ENCODE measurements at regions not wholly inside any gene's neighbourhood (a gene's known extent, or its start where the extent isn't known, plus 50 kb on each side); places are given as distances from the start of the nearest gene placed in this dataset.

- Histone ChIP-seq H3K27ac (ENCODE audit: low read depth in 2 of 2, low read length in 1 of 2) (no peak overlapping the region), H3K4me2 (no peak overlapping the region), H3K79me2 (ENCODE audit: insufficient read depth) (no peaks in the 10 kb centered on the region), H3K9me3 (no peaks in the 10 kb centered on the region), H2AFZ (ENCODE audit: low read depth) (no peak overlapping the region), H3K36me3 (replicated peaks in 1 of 2; ENCODE audit: control insufficient read depth in 1 of 2, insufficient read depth in 2 of 2, low read length in 1 of 2) (no peaks in the 10 kb centered on the region), H4K20me1 (ENCODE audit: insufficient read depth) (no peaks in the 10 kb centered on the region), H3K9me2 (no peaks in the 10 kb centered on the region), H3K4me1 (ENCODE audit: control insufficient read depth in 1 of 2, insufficient read depth in 2 of 2, low read depth in 1 of 2, low read length in 1 of 2) (no peaks in the 10 kb centered on the region; a peak in 1 of 4 replicates), H3K27me3 (ENCODE audit: insufficient read depth) (no peaks in the 10 kb centered on the region), H3K4me3 (ENCODE audit: low read depth in 2 of 2, low read length in 1 of 2) (no peak overlapping the region), H3F3A (replicated peaks; ENCODE audit: insufficient read depth) (no peaks in the 10 kb centered on the region), H3K9ac (no peak overlapping the region)
- ChIA-PET CTCF (interaction anchor here (1.2 kb wide), 1 partner anchor 9 kb away, joined by 3 read pairs; no protein-coding TSS in a partner anchor), POLR2A (no interaction called here)
- TF ChIP-seq JUND (IDR thresholded peaks at IDR 0.05): no peak
- no peak for TF ChIP-seq FOXM1 (IDR thresholded peaks at IDR 0.05; ENCODE audit: low read depth)
- TF ChIP-seq FOSL2 (IDR thresholded peaks at IDR 0.05; ENCODE audit: borderline replicate concordance, low read depth): no peak
- TF ChIP-seq SIN3A (IDR thresholded peaks at IDR 0.05; ENCODE audit: borderline replicate concordance, low read depth, low read length): no peak
- no peak for TF ChIP-seq RFX5 (IDR thresholded peaks at IDR 0.05; ENCODE audit: low read length)
- no peak for TF ChIP-seq TAF1 (IDR thresholded peaks at IDR 0.05; ENCODE audit: borderline replicate concordance, low read depth, low read length)
- TF ChIP-seq SMC3 (IDR thresholded peaks at IDR 0.05; ENCODE audit: low read depth, low read length): no peak
- TF ChIP-seq ELF1 (IDR thresholded peaks at IDR 0.05): no peak
- TF ChIP-seq, protein P1, sequence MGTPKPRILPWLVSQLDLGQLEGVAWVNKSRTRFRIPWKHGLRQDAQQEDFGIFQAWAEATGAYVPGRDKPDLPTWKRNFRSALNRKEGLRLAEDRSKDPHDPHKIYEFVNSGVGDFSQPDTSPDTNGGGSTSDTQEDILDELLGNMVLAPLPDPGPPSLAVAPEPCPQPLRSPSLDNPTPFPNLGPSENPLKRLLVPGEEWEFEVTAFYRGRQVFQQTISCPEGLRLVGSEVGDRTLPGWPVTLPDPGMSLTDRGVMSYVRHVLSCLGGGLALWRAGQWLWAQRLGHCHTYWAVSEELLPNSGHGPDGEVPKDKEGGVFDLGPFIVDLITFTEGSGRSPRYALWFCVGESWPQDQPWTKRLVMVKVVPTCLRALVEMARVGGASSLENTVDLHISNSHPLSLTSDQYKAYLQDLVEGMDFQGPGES (IDR thresholded peaks at IDR 0.05; ENCODE audit: low read depth, low read length): no peak
- TF ChIP-seq MAX (IDR thresholded peaks at IDR 0.05; ENCODE audit: low read depth): no peak
- TF ChIP-seq TEAD4 (IDR thresholded peaks at IDR 0.05; ENCODE audit: borderline replicate concordance, insufficient read depth): no peak
- TF ChIP-seq, protein P2, sequence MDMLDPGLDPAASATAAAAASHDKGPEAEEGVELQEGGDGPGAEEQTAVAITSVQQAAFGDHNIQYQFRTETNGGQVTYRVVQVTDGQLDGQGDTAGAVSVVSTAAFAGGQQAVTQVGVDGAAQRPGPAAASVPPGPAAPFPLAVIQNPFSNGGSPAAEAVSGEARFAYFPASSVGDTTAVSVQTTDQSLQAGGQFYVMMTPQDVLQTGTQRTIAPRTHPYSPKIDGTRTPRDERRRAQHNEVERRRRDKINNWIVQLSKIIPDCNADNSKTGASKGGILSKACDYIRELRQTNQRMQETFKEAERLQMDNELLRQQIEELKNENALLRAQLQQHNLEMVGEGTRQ (IDR thresholded peaks at IDR 0.05; ENCODE audit: borderline replicate concordance, low read depth, low read length): no peak
- no peak for TF ChIP-seq YY1 (IDR thresholded peaks at IDR 0.05; ENCODE audit: low read depth)
- TF ChIP-seq RCOR1 (IDR thresholded peaks at IDR 0.05; ENCODE audit: low read length): no peak
- TF ChIP-seq REST (IDR thresholded peaks at IDR 0.05; ENCODE audit: low read depth, low read length): no peak
- TF ChIP-seq TCF12 (IDR thresholded peaks at IDR 0.05): no peak
- no peak for TF ChIP-seq GABPA (IDR thresholded peaks at IDR 0.05; ENCODE audit: low read depth)
- TF ChIP-seq NRF1 (IDR thresholded peaks at IDR 0.05; ENCODE audit: low read depth, low read length): no peak
- no peak for TF ChIP-seq CHD2 (IDR thresholded peaks at IDR 0.05; ENCODE audit: low read length, partially characterized antibody)
- TF ChIP-seq, protein P3, sequence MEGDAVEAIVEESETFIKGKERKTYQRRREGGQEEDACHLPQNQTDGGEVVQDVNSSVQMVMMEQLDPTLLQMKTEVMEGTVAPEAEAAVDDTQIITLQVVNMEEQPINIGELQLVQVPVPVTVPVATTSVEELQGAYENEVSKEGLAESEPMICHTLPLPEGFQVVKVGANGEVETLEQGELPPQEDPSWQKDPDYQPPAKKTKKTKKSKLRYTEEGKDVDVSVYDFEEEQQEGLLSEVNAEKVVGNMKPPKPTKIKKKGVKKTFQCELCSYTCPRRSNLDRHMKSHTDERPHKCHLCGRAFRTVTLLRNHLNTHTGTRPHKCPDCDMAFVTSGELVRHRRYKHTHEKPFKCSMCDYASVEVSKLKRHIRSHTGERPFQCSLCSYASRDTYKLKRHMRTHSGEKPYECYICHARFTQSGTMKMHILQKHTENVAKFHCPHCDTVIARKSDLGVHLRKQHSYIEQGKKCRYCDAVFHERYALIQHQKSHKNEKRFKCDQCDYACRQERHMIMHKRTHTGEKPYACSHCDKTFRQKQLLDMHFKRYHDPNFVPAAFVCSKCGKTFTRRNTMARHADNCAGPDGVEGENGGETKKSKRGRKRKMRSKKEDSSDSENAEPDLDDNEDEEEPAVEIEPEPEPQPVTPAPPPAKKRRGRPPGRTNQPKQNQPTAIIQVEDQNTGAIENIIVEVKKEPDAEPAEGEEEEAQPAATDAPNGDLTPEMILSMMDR (IDR thresholded peaks at IDR 0.05): no peak
- 87% methylated on average over 4 of the region's 4 CpGs for WGBS (ENCODE audit: low lambda C conversion rate)
- DNase-seq: no peak
Observed at GRCh38 chr2:150319658-150320555, 167.6 kb downstream of the RND3 start.
